ENCODE measurements at regions not wholly inside any gene's neighbourhood (a gene's known extent, or its start where the extent isn't known, plus 50 kb on each side); places are given as distances from the start of the nearest gene placed in this dataset.

GRCh38 chr3:186418671-186419145 is 56.7 kb upstream of the DGKG start:
- no peaks in the 10 kb centered on the region for H3K9me3 Mint-ChIP-seq
- H3K27ac Mint-ChIP-seq (ENCODE audit: unreplicated experiment): no peak overlapping the region
- H3K27me3 Mint-ChIP-seq (ENCODE audit: low read depth): peaks cover 46% of the 10 kb centered on the region
- no peak for TF ChIP-seq CTCF (conservative IDR thresholded peaks at IDR 0.05)
- H3K4me1 Mint-ChIP-seq: peaks cover 5% of the 10 kb centered on the region
- DNase-seq (ENCODE audit: low read depth, low spot score): no peak
- no peaks in the 10 kb centered on the region for H3K36me3 Mint-ChIP-seq (ENCODE audit: low read depth)
- H3K4me3 Mint-ChIP-seq: no peak overlapping the region

GRCh38 chr3:186417791-186418190 is 55.8 kb upstream of the DGKG start:
- TF ChIP-seq CTCF (conservative IDR thresholded peaks at IDR 0.05): no peak
- H3K27ac Mint-ChIP-seq (ENCODE audit: unreplicated experiment): no peak overlapping the region
- H3K4me3 Mint-ChIP-seq: no peak overlapping the region
- no peaks in the 10 kb centered on the region for H3K9me3 Mint-ChIP-seq
- H3K4me1 Mint-ChIP-seq: peaks cover 12% of the 10 kb centered on the region
- H3K27me3 Mint-ChIP-seq (ENCODE audit: low read depth): peaks cover 56% of the 10 kb centered on the region
- no peaks in the 10 kb centered on the region for H3K36me3 Mint-ChIP-seq (ENCODE audit: low read depth)
- no peak for DNase-seq (ENCODE audit: low read depth, low spot score)

GRCh38 chr3:186414735-186415419 is 52.8 kb upstream of the DGKG start:
- no peak for DNase-seq (ENCODE audit: low read depth, low spot score)
- H3K27ac Mint-ChIP-seq (ENCODE audit: unreplicated experiment): no peak overlapping the region
- H3K4me1 Mint-ChIP-seq: peaks cover 12% of the 10 kb centered on the region
- no peaks in the 10 kb centered on the region for H3K36me3 Mint-ChIP-seq (ENCODE audit: low read depth)
- H3K4me3 Mint-ChIP-seq: no peak overlapping the region
- H3K9me3 Mint-ChIP-seq: no peaks in the 10 kb centered on the region
- peaks cover 61% of the 10 kb centered on the region for H3K27me3 Mint-ChIP-seq (ENCODE audit: low read depth)
- no peak for TF ChIP-seq CTCF (conservative IDR thresholded peaks at IDR 0.05)

GRCh38 chr3:186413615-186414415 is 51.8 kb upstream of the DGKG start:
- H3K9me3 Mint-ChIP-seq: no peaks in the 10 kb centered on the region
- peaks cover 63% of the 10 kb centered on the region for H3K27me3 Mint-ChIP-seq (ENCODE audit: low read depth)

GRCh38 chr3:186411994-186412393 is 50.0 kb upstream of the DGKG start:
- no peak for DNase-seq (ENCODE audit: low read depth, low spot score)
- Mint-ChIP-seq H3K4me1 (peaks cover 12% of the 10 kb centered on the region), H3K27me3 (ENCODE audit: low read depth) (peaks cover 50% of the 10 kb centered on the region), H3K36me3 (ENCODE audit: low read depth) (no peaks in the 10 kb centered on the region), H3K4me3 (no peak overlapping the region), H3K27ac (ENCODE audit: unreplicated experiment) (no peak overlapping the region), H3K9me3 (no peaks in the 10 kb centered on the region)
- no peak for TF ChIP-seq CTCF (conservative IDR thresholded peaks at IDR 0.05)

More at GRCh38 chr3:186413615-186414415, 51.8 kb upstream of the DGKG start:
- Mint-ChIP-seq H3K4me3 (peak overlapping the region; percentile 53), H3K36me3 (ENCODE audit: low read depth) (no peaks in the 10 kb centered on the region), H3K27ac (ENCODE audit: unreplicated experiment) (no peak overlapping the region), H3K4me1 (peaks cover 12% of the 10 kb centered on the region)
- DNase-seq (ENCODE audit: low read depth, low spot score): no peak
- TF ChIP-seq CTCF (conservative IDR thresholded peaks at IDR 0.05): no peak

Measured in neural crest cell (in vitro differentiated cells).